ENCODE measurements at regions not wholly inside any gene's neighbourhood (a gene's known extent, or its start where the extent isn't known, plus 50 kb on each side); places are given as distances from the start of the nearest gene placed in this dataset.

- H3K4me1 Mint-ChIP-seq = peaks cover 0 to 1% (median 0%) of the 10 kb centered on the region in 3 donors
- no peaks in the 10 kb centered on the region for H3K36me3 Mint-ChIP-seq
- H3K9me3 Mint-ChIP-seq = peaks cover 0 to 9% (median 6%) of the 10 kb centered on the region in 3 donors
- no peak overlapping the region for H3K27ac Mint-ChIP-seq
- no peak overlapping the region for H3K4me3 Mint-ChIP-seq
- H3K27me3 Mint-ChIP-seq = no peaks in the 10 kb centered on the region
Observed at GRCh38 chr2:122239440-122239839, 484.0 kb downstream of the TSN start.

- Mint-ChIP-seq H3K27me3 (no peaks in the 10 kb centered on the region), H3K36me3 (no peaks in the 10 kb centered on the region), H3K9me3 (peaks cover 0 to 6% (median 3%) of the 10 kb centered on the region in 3 donors), H3K27ac (no peak overlapping the region), H3K4me1 (peaks cover 0 to 1% (median 0%) of the 10 kb centered on the region in 3 donors), H3K4me3 (no peak overlapping the region)
Observed at GRCh38 chr2:122244598-122245229, 489.3 kb downstream of the TSN start.

GRCh38 chr2:122249673-122250072, 494.2 kb downstream of the TSN start:
- no peaks in the 10 kb centered on the region for H3K36me3 Mint-ChIP-seq
- H3K27me3 Mint-ChIP-seq = no peaks in the 10 kb centered on the region

GRCh38 chr2:122251158-122251557, 495.7 kb downstream of the TSN start:
- H3K27me3 Mint-ChIP-seq = no peaks in the 10 kb centered on the region
- no peak overlapping the region for H3K4me3 Mint-ChIP-seq
- peaks cover 0 to 3% (median 0%) of the 10 kb centered on the region in 3 donors for H3K9me3 Mint-ChIP-seq

More at GRCh38 chr2:122249673-122250072, 494.2 kb downstream of the TSN start:
- peaks cover 0 to 3% (median 0%) of the 10 kb centered on the region in 3 donors for H3K9me3 Mint-ChIP-seq
- H3K4me1 Mint-ChIP-seq = no peaks in the 10 kb centered on the region
- H3K4me3 Mint-ChIP-seq = no peak overlapping the region
- H3K27ac Mint-ChIP-seq = no peak overlapping the region

GRCh38 chr2:122251566-122251965, 496.1 kb downstream of the TSN start:
- Mint-ChIP-seq H3K4me1 (no peaks in the 10 kb centered on the region), H3K27me3 (no peaks in the 10 kb centered on the region), H3K9me3 (peaks cover 0 to 3% (median 0%) of the 10 kb centered on the region in 3 donors), H3K4me3 (no peak overlapping the region), H3K36me3 (no peaks in the 10 kb centered on the region), H3K27ac (no peak overlapping the region)

More at GRCh38 chr2:122251158-122251557, 495.7 kb downstream of the TSN start:
- Mint-ChIP-seq H3K36me3 (no peaks in the 10 kb centered on the region), H3K27ac (no peak overlapping the region), H3K4me1 (no peaks in the 10 kb centered on the region)

- no peaks in the 10 kb centered on the region for H3K36me3 Mint-ChIP-seq
Observed at GRCh38 chr2:122255924-122256323, 500.5 kb downstream of the TSN start.

GRCh38 chr2:122261911-122262310, 506.5 kb downstream of the TSN start:
- H3K4me1 Mint-ChIP-seq = no peaks in the 10 kb centered on the region
- H3K4me3 Mint-ChIP-seq = no peak overlapping the region
- no peaks in the 10 kb centered on the region for H3K36me3 Mint-ChIP-seq
- H3K27me3 Mint-ChIP-seq = no peaks in the 10 kb centered on the region
- no peak overlapping the region for H3K27ac Mint-ChIP-seq
- peaks cover 0 to 4% (median 0%) of the 10 kb centered on the region in 3 donors for H3K9me3 Mint-ChIP-seq

More at GRCh38 chr2:122255924-122256323, 500.5 kb downstream of the TSN start:
- Mint-ChIP-seq H3K4me3 (no peak overlapping the region), H3K4me1 (no peaks in the 10 kb centered on the region), H3K9me3 (peaks cover 0 to 4% (median 3%) of the 10 kb centered on the region in 3 donors), H3K27ac (no peak overlapping the region), H3K27me3 (no peaks in the 10 kb centered on the region)

GRCh38 chr2:122263746-122264145, 508.3 kb downstream of the TSN start:
- no peaks in the 10 kb centered on the region for H3K27me3 Mint-ChIP-seq
- no peak overlapping the region for H3K4me3 Mint-ChIP-seq
- H3K4me1 Mint-ChIP-seq = no peaks in the 10 kb centered on the region
- H3K27ac Mint-ChIP-seq = no peak overlapping the region
- peaks cover 0 to 1% (median 0%) of the 10 kb centered on the region in 3 donors for H3K9me3 Mint-ChIP-seq
- no peaks in the 10 kb centered on the region for H3K36me3 Mint-ChIP-seq

- no peak overlapping the region for H3K27ac Mint-ChIP-seq
- peaks cover 0 to 8% (median 1%) of the 10 kb centered on the region in 3 donors for H3K9me3 Mint-ChIP-seq
- H3K36me3 Mint-ChIP-seq = no peaks in the 10 kb centered on the region
- no peaks in the 10 kb centered on the region for H3K27me3 Mint-ChIP-seq
- H3K4me3 Mint-ChIP-seq = no peak overlapping the region
- no peaks in the 10 kb centered on the region for H3K4me1 Mint-ChIP-seq
Observed at GRCh38 chr2:122266636-122267035, 511.2 kb downstream of the TSN start.

GRCh38 chr2:122267947-122268346, 512.5 kb downstream of the TSN start:
- peaks cover 0 to 8% (median 1%) of the 10 kb centered on the region in 3 donors for H3K9me3 Mint-ChIP-seq
- no peaks in the 10 kb centered on the region for H3K27me3 Mint-ChIP-seq
- no peaks in the 10 kb centered on the region for H3K4me1 Mint-ChIP-seq
- H3K27ac Mint-ChIP-seq = no peak overlapping the region
- H3K36me3 Mint-ChIP-seq = no peaks in the 10 kb centered on the region
- no peak overlapping the region for H3K4me3 Mint-ChIP-seq

GRCh38 chr2:122273785-122274419, 518.5 kb downstream of the TSN start:
- H3K4me1 Mint-ChIP-seq = no peaks in the 10 kb centered on the region
- H3K27me3 Mint-ChIP-seq = no peaks in the 10 kb centered on the region
- no peaks in the 10 kb centered on the region for H3K36me3 Mint-ChIP-seq
- no peak overlapping the region for H3K4me3 Mint-ChIP-seq
- H3K27ac Mint-ChIP-seq = no peak overlapping the region
- H3K9me3 Mint-ChIP-seq = peaks cover 0 to 14% (median 4%) of the 10 kb centered on the region in 3 donors

- H3K4me3 Mint-ChIP-seq = no peak overlapping the region
- no peaks in the 10 kb centered on the region for H3K27me3 Mint-ChIP-seq
- no peak overlapping the region for H3K27ac Mint-ChIP-seq
- H3K36me3 Mint-ChIP-seq = no peaks in the 10 kb centered on the region
- H3K4me1 Mint-ChIP-seq = no peaks in the 10 kb centered on the region
- peaks cover 6 to 23% (median 7%) of the 10 kb centered on the region in 3 donors for H3K9me3 Mint-ChIP-seq
Observed at GRCh38 chr2:122277956-122278355, 522.5 kb downstream of the TSN start.

GRCh38 chr2:122300758-122301157, 545.3 kb downstream of the TSN start:
- no peaks in the 10 kb centered on the region for H3K4me1 Mint-ChIP-seq
- peaks cover 11 to 22% (median 12%) of the 10 kb centered on the region in 3 donors for H3K9me3 Mint-ChIP-seq
- H3K27ac Mint-ChIP-seq = no peak overlapping the region
- H3K4me3 Mint-ChIP-seq = no peak overlapping the region
- no peaks in the 10 kb centered on the region for H3K27me3 Mint-ChIP-seq
- no peaks in the 10 kb centered on the region for H3K36me3 Mint-ChIP-seq

GRCh38 chr2:122307763-122308162, 552.3 kb downstream of the TSN start:
- peaks cover 0 to 2% (median 0%) of the 10 kb centered on the region in 3 donors for H3K4me1 Mint-ChIP-seq
- H3K4me3 Mint-ChIP-seq = no peak overlapping the region
- no peaks in the 10 kb centered on the region for H3K27me3 Mint-ChIP-seq
- peaks cover 7 to 11% (median 10%) of the 10 kb centered on the region in 3 donors for H3K9me3 Mint-ChIP-seq
- H3K36me3 Mint-ChIP-seq = no peaks in the 10 kb centered on the region
- no peak overlapping the region for H3K27ac Mint-ChIP-seq

- Mint-ChIP-seq H3K36me3 (no peaks in the 10 kb centered on the region), H3K4me3 (no peak overlapping the region), H3K27me3 (no peaks in the 10 kb centered on the region), H3K27ac (no peak overlapping the region), H3K4me1 (peaks cover 0 to 2% (median 0%) of the 10 kb centered on the region in 3 donors), H3K9me3 (peaks cover 5 to 9% (median 8%) of the 10 kb centered on the region in 3 donors)
Observed at GRCh38 chr2:122315306-122315705, 559.9 kb downstream of the TSN start.
